ENCODE measurements at regions not wholly inside any gene's neighbourhood (a gene's known extent, or its start where the extent isn't known, plus 50 kb on each side); places are given as distances from the start of the nearest gene placed in this dataset.

DNA sequence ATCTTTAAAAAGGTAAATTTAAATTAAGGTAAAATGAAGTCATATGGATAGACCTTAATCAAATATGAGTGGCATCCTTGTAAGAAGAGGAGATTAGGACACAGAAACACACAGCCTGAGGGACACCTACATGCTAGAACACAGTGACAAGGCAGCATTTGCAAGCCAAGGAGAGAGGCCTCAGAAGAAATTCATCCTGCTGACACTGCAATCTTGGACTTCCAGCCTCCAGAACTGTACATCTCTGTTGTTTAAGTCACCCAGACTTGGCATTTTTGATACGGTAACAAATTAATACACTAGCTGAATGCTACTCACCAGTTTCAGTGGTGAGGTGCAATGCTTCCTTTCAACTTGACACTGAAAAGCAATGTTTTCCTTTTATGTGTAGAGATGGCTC, 305.0 kb downstream of the TDRD15 start:
- H3K27me3 ChIP-seq, result no peaks in the 10 kb centered on the region
- H3K4me3 ChIP-seq, result no peak overlapping the region
- 90 to 98% (median 96%) methylated on average over 1 of the region's 1 CpG for whole genome bisulfite sequencing, 4 donors
- H3K9me3 ChIP-seq, result no peaks in the 10 kb centered on the region
- no peak overlapping the region for H3K27ac ChIP-seq
- no peak for DNase-seq
- TF ChIP-seq, protein P1, sequence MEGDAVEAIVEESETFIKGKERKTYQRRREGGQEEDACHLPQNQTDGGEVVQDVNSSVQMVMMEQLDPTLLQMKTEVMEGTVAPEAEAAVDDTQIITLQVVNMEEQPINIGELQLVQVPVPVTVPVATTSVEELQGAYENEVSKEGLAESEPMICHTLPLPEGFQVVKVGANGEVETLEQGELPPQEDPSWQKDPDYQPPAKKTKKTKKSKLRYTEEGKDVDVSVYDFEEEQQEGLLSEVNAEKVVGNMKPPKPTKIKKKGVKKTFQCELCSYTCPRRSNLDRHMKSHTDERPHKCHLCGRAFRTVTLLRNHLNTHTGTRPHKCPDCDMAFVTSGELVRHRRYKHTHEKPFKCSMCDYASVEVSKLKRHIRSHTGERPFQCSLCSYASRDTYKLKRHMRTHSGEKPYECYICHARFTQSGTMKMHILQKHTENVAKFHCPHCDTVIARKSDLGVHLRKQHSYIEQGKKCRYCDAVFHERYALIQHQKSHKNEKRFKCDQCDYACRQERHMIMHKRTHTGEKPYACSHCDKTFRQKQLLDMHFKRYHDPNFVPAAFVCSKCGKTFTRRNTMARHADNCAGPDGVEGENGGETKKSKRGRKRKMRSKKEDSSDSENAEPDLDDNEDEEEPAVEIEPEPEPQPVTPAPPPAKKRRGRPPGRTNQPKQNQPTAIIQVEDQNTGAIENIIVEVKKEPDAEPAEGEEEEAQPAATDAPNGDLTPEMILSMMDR (IDR thresholded peaks at IDR 0.05), result no peak
- ATAC-seq, result no peak
- intact Hi-C loops (cut with DNase I), result no loop called here
- H3K4me1 ChIP-seq, result peaks cover 0 to 10% (median 0%) of the 10 kb centered on the region in 12 donors
- no peaks in the 10 kb centered on the region for H3K36me3 ChIP-seq

DNA sequence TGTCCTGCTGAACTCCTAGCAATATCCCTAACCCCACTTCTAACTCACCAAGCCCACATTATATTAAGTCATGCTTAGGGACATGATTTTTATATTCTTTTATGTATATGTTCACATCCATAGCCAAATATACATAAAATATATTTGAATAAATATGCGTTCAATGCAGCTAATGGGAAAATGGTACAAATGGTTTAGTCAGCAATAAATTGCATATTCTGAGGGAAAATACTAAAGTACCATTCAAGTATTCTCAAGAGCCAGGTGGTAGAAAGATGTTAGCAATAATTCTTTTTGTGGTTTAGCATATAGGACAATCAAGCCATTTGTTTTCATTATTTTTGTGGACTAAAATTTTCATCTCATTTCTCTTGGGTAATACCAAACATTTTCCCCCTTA, 306.0 kb downstream of the TDRD15 start:
- no peak for ATAC-seq
- no peaks in the 10 kb centered on the region for H3K36me3 ChIP-seq
- no peak for DNase-seq
- intact Hi-C loops (cut with DNase I), result no loop called here
- H3K4me1 ChIP-seq, result peaks cover 0 to 4% (median 0%) of the 10 kb centered on the region in 12 donors
- WGBS, 4 donors, result 93 to 99% (median 95%) methylated on average over 1 of the region's 1 CpG
- H3K27me3 ChIP-seq, result no peaks in the 10 kb centered on the region
- TF ChIP-seq POLR2A (IDR thresholded peaks at IDR 0.05), result no peak
- TF ChIP-seq, protein P1 (IDR thresholded peaks at IDR 0.05), result no peak
- H3K27ac ChIP-seq, result no peak overlapping the region
- H3K4me3 ChIP-seq, result no peak overlapping the region
- H3K9me3 ChIP-seq, result peaks cover 0 to 2% (median 0%) of the 10 kb centered on the region in 12 donors

DNA sequence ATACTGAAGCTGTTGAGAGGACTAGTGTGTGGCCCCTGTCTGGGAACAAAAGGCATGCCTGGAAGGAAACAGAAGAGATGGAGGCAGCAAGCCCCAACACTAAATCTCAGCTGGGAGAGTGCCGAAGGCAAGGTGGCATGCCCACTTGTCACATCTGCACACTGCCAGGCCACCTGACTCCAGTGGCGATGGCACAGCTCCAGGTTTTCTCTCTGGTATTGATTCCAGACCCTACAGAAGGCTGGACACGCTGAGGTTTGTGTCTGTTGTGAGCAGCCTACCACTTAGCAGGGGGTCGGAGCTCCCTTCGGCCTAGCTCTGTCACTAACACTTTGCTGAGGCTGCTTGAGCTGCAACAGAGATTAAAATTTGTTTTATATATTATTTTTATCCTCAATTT, 307.3 kb downstream of the TDRD15 start:
- Histone ChIP-seq H3K4me3 (no peak overlapping the region), H3K36me3 (no peaks in the 10 kb centered on the region), H3K27me3 (no peaks in the 10 kb centered on the region), H3K27ac (no peak overlapping the region), H3K4me1 (peaks cover 0 to 4% (median 0%) of the 10 kb centered on the region in 12 donors), H3K9me3 (peaks cover 0 to 2% (median 0%) of the 10 kb centered on the region in 12 donors)
- ATAC-seq (no peak), DNase-seq (no peak)
- no peak for TF ChIP-seq POLR2A (IDR thresholded peaks at IDR 0.05)
- TF ChIP-seq, protein P1 (IDR thresholded peaks at IDR 0.05), result no peak
- 58 to 73% (median 64%) methylated on average over 5 of the region's 5 CpGs for WGBS, 4 donors
- intact Hi-C loops (cut with DNase I), result no loop called here

DNA sequence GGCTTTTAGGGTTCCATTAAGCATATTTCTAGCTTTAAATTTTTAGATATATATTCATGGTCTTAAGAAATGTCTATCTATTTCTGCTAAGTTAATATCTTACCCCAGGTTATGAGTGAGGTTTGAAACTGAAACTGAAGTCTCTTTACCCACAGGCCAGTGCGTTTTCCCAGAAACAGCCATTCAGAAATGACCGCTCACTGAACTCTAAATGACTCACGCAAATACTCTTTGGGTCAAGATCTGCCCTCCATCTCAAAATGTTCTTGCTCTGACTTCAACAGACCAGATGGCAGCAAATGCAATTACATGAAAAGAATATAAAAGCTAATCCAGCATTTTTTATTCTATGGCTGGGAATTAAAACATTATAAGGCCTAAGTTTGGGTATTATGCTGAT, 315.2 kb downstream of the TDRD15 start:
- WGBS, 4 donors, result 89 to 99% (median 93%) methylated on average over 3 of the region's 3 CpGs
- intact Hi-C loops (cut with DNase I), result no loop called here
- H3K27ac ChIP-seq, result no peak overlapping the region

More for the DNA sequence above, 315.2 kb downstream of the TDRD15 start:
- ATAC-seq (no peak), DNase-seq (no peak)
- Histone ChIP-seq H3K4me3 (no peak overlapping the region), H3K9me3 (peaks cover 0 to 2% (median 0%) of the 10 kb centered on the region in 12 donors), H3K4me1 (peaks cover 0 to 8% (median 0%) of the 10 kb centered on the region in 12 donors), H3K27me3 (no peaks in the 10 kb centered on the region), H3K36me3 (no peaks in the 10 kb centered on the region)
- TF ChIP-seq, protein P1 (IDR thresholded peaks at IDR 0.05), result no peak
- TF ChIP-seq POLR2A (IDR thresholded peaks at IDR 0.05), result no peak

Data from heart left ventricle (tissue), 16 donors.